ENCODE measurements at regions not wholly inside any gene's neighbourhood (a gene's known extent, or its start where the extent isn't known, plus 50 kb on each side); places are given as distances from the start of the nearest gene placed in this dataset.

- H3K9me3 ChIP-seq = peaks cover 0 to 8% of the 10 kb centered on the region in 2 donors
- H3K27ac ChIP-seq = no peak overlapping the region
- peaks cover 2 to 4% of the 10 kb centered on the region in 2 donors for H3K4me1 ChIP-seq
- DNase-seq (ENCODE audit: low spot score in 2 of 2) = no peak
- no peaks in the 10 kb centered on the region for H3K36me3 ChIP-seq
- no peak for TF ChIP-seq CTCF (IDR thresholded peaks at IDR 0.05)
- intact Hi-C loops (cut with DNase I) = no loop called here
- H3K4me3 ChIP-seq = no peak overlapping the region
- no peaks in the 10 kb centered on the region for H3K27me3 ChIP-seq
These were observed 77.9 kb upstream of the SOX5 start for GRCh38 chr12:24027352-24027751.

GRCh38 chr12:24025153-24025798 lies 75.8 kb upstream of the SOX5 start:
- Histone ChIP-seq H3K9me3 (peaks cover 0 to 8% of the 10 kb centered on the region in 2 donors), H3K27ac (peak overlapping the region; percentile 16 to 57), H3K4me1 (peaks cover 2 to 4% of the 10 kb centered on the region in 2 donors), H3K27me3 (no peaks in the 10 kb centered on the region), H3K36me3 (no peaks in the 10 kb centered on the region), H3K4me3 (no peak overlapping the region)
- no peak for DNase-seq (ENCODE audit: low spot score in 2 of 2)
- intact Hi-C loops (cut with DNase I) = no loop called here
- peak in 1 of 3 experiments; percentile 25 for TF ChIP-seq CTCF (IDR thresholded peaks at IDR 0.05)

- H3K9me3 ChIP-seq = peaks cover 0 to 8% of the 10 kb centered on the region in 2 donors
- H3K27me3 ChIP-seq = no peaks in the 10 kb centered on the region
- no peak overlapping the region for H3K4me3 ChIP-seq
- DNase-seq (ENCODE audit: low spot score in 2 of 2) = no peak
- H3K36me3 ChIP-seq = no peaks in the 10 kb centered on the region
- no peak for TF ChIP-seq CTCF (IDR thresholded peaks at IDR 0.05)
- H3K27ac ChIP-seq = no peak overlapping the region
- peaks cover 2 to 4% of the 10 kb centered on the region in 2 donors for H3K4me1 ChIP-seq
- intact Hi-C loops (cut with DNase I) = no loop called here
These were observed 73.6 kb upstream of the SOX5 start for GRCh38 chr12:24023081-24023480.

GRCh38 chr12:24021164-24021502 lies 71.7 kb upstream of the SOX5 start:
- H3K4me3 ChIP-seq = no peak overlapping the region
- H3K9me3 ChIP-seq = peaks cover 0 to 7% of the 10 kb centered on the region in 2 donors
- no peaks in the 10 kb centered on the region for H3K36me3 ChIP-seq
- TF ChIP-seq CTCF (IDR thresholded peaks at IDR 0.05) = no peak
- intact Hi-C loops (cut with DNase I) = no loop called here
- no peaks in the 10 kb centered on the region for H3K27me3 ChIP-seq
- H3K4me1 ChIP-seq = peaks cover 2 to 4% of the 10 kb centered on the region in 2 donors
- no peak overlapping the region for H3K27ac ChIP-seq
- DNase-seq (ENCODE audit: low spot score in 2 of 2) = no peak

GRCh38 chr12:24020397-24021163 lies 71.1 kb upstream of the SOX5 start:
- Histone ChIP-seq H3K4me3 (no peak overlapping the region), H3K36me3 (no peaks in the 10 kb centered on the region), H3K27ac (no peak overlapping the region), H3K4me1 (peaks cover 0 to 4% of the 10 kb centered on the region in 2 donors), H3K27me3 (no peaks in the 10 kb centered on the region), H3K9me3 (peaks cover 0 to 2% of the 10 kb centered on the region in 2 donors)
- no peak for TF ChIP-seq CTCF (IDR thresholded peaks at IDR 0.05)
- intact Hi-C loops (cut with DNase I) = no loop called here
- no peak for DNase-seq (ENCODE audit: low spot score in 2 of 2)

All from ascending aorta (tissue), 2 donors.